Hindlimb muscle (tissue), 1 donor: ENCODE measurements at regions not wholly inside any gene's neighbourhood (a gene's known extent, or its start where the extent isn't known, plus 50 kb on each side); places are given as distances from the start of the nearest gene placed in this dataset.
A peak's percentile ranks its signal among the peaks of the same experiment; 100 is the strongest.

ENCODE experiments used
- DNase-seq: peaks from one replicate; pipeline ENCODE4 v3.0.0-alpha.2; 2013

DNA sequence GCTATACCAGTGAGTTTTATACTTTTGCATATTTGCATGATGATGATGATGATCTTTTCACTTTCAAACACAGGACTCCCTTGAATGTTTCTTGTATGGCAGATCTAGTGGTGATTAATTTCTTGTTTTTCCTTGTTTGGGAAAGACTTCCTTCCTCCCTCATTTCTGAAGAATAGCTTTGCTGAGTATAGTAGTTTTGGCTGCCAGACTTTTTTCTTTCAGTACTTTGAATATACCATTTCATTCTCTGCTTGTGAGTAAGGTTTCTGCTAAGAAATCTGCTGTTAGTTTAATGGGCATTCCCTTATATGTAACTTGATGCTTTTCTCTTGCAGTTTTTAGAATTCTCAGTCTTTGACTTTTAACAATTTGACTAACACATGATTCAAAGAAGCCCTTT, 547.4 kb upstream of the CXADR start:
- DNase-seq = no peak

GRCh38 chr21:16968436-16968835, 544.4 kb upstream of the CXADR start:
- no peak for DNase-seq

DNA sequence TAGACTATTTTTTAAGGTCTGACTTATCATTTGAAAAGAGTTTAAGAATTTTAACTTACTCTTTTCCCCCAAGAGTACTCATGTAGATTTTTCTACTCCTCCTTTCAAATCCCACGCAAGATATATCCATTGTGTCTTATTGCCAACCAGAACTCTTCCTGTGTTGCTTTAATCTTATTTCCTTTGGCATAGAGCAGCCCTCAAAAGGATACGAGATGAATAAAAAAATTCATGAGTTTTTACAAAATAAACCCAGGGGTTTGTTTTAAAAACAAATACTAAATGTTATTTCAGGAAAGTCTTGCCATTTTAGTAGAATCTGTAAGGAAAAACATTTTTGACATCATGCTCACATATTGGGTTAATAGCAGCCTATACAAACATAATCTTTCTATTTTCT, 543.2 kb upstream of the CXADR start:
- no peak for DNase-seq

DNA sequence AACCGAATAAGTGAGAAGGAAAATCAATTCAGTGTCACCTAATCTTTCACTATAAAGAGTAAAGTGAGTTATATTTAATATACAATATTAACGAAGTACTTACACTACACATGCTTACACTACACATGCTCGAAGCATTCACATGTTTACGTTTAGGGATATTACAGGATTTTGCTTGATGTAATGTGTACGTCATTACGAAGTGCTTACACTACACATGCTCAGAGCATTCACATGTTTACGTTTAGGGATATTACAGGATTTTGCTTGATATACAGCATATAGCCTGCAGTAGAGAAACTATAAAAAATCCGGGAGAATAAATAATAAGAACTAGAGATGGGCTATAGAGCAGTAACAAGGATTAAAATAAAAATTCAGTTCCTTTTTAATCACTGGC, 538.8 kb upstream of the CXADR start:
- DNase-seq = no peak

- DNase-seq = no peak
Observed at GRCh38 chr21:16976193-16976592, 536.6 kb upstream of the CXADR start.

GRCh38 chr21:16978309-16978895, 534.4 kb upstream of the CXADR start:
- DNase-seq = no peak

GRCh38 chr21:16979574-16979973, 533.3 kb upstream of the CXADR start:
- DNase-seq = no peak

- DNase-seq = no peak
Observed at GRCh38 chr21:16983420-16983819, 529.4 kb upstream of the CXADR start.

- DNase-seq = no peak
Observed at GRCh38 chr21:16992448-16992847, 520.4 kb upstream of the CXADR start.

DNA sequence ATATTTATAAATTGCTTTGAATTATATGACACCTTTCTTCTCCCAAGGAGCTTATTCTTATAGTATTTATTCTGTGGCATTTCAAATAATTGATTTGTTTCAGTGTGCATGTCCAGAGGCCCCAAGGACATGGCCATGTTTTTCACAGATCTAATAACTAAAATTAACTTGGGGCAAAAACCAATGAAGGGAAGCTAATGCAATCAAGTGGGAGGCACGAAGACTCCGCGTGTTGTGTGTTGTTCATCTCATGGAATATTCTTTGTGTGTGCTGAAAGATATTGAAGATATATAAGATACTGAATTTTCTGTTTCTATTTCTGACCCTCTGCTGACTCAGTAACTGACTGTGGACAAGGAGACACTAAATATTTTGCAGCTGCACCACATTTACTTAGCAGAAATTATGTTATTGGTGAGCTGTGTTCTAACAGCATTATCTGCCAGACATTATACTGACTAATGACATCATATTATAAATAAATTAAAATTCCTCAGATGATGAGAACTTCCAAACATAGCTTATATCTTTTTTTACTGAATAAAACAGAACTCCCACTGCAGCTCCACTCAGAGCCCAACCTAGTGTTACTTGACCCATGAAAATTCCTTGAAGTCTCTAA, 519.3 kb upstream of the CXADR start:
- DNase-seq = no peak

- DNase-seq = no peak
Observed at GRCh38 chr21:17002594-17003257, 510.1 kb upstream of the CXADR start.

GRCh38 chr21:17003258-17003615, 509.6 kb upstream of the CXADR start:
- no peak for DNase-seq

DNA sequence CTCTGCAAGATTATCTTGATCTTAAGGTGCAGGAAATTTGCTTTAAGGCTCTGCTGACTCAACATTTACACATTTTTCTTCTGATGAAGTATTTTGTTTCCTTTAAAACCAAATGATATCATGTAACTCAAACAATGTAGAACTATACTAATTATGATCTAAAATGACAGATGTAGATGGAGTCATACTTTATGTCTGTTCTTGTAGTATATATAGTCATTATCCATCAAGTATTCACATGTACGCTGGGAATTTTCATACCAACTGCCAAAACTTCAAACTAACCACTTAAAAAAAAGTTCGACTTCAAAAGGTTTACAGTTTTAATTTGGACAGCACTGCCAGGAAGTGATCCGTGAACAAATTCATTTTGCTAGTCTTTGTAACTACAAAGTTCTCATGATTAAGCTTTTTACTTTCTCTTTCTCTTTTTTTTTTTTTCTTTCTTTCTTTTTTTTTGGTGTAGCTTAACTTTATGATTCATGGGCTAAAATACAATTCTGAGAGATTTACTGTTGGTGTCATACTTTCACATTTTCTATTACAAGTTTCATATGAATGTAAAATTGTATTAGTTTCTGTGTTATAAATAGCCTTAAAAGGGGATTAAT, 509.0 kb upstream of the CXADR start:
- DNase-seq = no peak

GRCh38 chr21:17032141-17032655, 480.6 kb upstream of the CXADR start:
- no peak for DNase-seq

DNA sequence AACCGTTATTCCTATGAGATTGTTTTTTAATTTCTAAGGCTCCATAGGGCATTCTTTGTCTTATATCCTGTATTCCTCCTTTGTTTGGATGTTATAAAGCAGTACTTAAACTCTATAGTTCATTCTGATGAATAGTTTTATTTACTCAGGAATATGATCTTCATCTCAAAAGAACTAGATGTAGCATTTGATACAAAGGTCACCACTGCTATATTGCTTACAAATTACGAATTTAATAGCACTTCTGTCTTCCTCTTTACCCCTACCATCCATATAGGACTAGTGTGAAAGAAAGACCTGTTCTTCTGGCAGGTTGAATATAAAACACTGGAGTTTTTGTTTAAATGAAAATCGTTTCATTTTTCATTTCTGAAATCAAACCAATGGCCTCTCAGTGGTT, 468.1 kb upstream of the CXADR start:
- no peak for DNase-seq

GRCh38 chr21:17045214-17045853, 467.5 kb upstream of the CXADR start:
- DNase-seq = peak; percentile 8

- DNase-seq = no peak
Observed at GRCh38 chr21:17048974-17049373, 463.9 kb upstream of the CXADR start.

- DNase-seq = no peak
Observed at GRCh38 chr21:17050156-17050555, 462.7 kb upstream of the CXADR start.

- no peak for DNase-seq
Observed at GRCh38 chr21:17050646-17051045, 462.2 kb upstream of the CXADR start.

DNA sequence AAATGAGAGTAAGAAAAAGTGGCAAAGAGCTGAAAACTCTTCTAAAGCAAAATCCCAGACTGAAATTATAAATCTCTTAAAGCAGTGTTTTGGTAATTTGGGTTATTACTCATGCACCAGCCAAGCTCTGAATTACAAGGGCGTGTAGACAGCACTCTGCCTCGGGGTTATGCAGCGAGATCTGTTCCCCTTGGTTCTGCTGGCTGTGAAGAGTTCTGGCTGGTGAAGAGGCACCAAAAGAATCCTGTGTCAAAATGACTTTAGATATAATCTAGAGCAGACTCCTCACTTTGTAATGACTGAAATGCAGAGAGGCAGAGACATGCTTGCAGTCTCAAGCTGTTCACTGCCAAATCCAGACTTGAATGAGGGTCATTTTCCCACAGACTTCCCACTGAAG, 461.8 kb upstream of the CXADR start:
- DNase-seq = no peak

- DNase-seq = no peak
Observed at GRCh38 chr21:17053321-17053720, 459.5 kb upstream of the CXADR start.

DNA sequence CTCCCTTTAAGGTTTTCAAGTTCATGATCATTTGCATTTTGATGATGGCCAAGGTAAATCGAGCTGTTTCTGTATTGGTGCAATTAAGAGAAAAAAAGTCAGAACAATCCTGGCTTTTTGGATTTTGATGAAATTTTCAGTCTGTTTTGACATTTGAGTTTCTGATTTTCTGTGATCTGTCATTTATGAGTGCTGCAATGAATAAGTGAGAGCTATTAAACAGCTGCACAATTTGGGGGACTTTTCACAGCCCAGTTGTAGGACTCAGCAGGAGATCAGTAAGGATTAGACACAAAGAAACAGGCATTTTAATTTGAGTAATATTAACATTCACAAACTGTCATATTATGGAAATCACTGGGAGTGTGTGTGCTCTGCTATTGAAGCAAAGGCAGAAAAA, 452.9 kb upstream of the CXADR start:
- no peak for DNase-seq

- DNase-seq = no peak
Observed at GRCh38 chr21:17066006-17066405, 446.8 kb upstream of the CXADR start.
